ENCODE measurements at regions not wholly inside any gene's neighbourhood (a gene's known extent, or its start where the extent isn't known, plus 50 kb on each side); places are given as distances from the start of the nearest gene placed in this dataset.

- TF ChIP-seq EZH2 (IDR thresholded peaks at IDR 0.05) (no peak), POLR2AphosphoS5 (IDR thresholded peaks at IDR 0.05; ENCODE audit: borderline replicate concordance, low read depth, low read length) (no peak)
Observed at GRCh38 chr18:42328931-42329330, 373.9 kb downstream of the PIK3C3 start.

All from SK-N-MC (cell line).